ENCODE measurements at regions not wholly inside any gene's neighbourhood (a gene's known extent, or its start where the extent isn't known, plus 50 kb on each side); places are given as distances from the start of the nearest gene placed in this dataset.

DNA sequence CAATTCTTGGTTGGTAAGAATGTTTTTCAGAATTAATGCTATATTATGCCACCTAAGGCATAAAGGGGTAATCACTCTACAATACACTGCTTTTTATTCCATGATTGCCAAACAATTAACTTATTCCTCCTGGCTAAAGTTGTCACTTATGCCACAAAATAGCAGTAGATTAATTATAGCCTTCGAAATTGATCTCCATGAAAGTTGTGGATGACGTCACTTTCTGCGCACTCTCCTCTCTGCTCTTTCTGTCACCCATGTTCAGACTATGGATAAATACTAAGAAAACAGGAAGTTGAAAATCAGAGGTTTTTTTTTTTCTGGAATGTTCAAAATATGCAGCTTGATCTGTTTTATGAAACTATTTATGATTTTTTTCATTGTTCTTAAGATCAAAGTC, 790.1 kb upstream of the CNTN5 start:
- DNase-seq = no peak
- no peak overlapping the region for H3K4me2 ChIP-seq
- ChIA-PET CTCF (no interaction called here), POLR2A (ENCODE audit: unreplicated experiment) (no interaction called here)
- H4K20me1 ChIP-seq (ENCODE audit: insufficient read depth) = no peaks in the 10 kb centered on the region
- H3K4me1 ChIP-seq (replicated peaks; ENCODE audit: insufficient read depth) = no peaks in the 10 kb centered on the region
- H3K9me3 ChIP-seq (ENCODE audit: insufficient read depth, low read depth) = no peaks in the 10 kb centered on the region; the same call in 1 of the 2 replicates
- no peaks in the 10 kb centered on the region for H3K36me3 ChIP-seq (ENCODE audit: low read depth)
- H3K4me3 ChIP-seq = no peak overlapping the region
- H3K27ac ChIP-seq = no peak overlapping the region
- no peaks in the 10 kb centered on the region for H3F3A ChIP-seq (ENCODE audit: insufficient read depth, low read depth)
- intact Hi-C loops (cut with micrococcal nuclease; ENCODE audit: unreplicated experiment) = no loop called here
- H3K9me2 ChIP-seq (ENCODE audit: insufficient read depth) = no peaks in the 10 kb centered on the region
- H3K79me2 ChIP-seq (ENCODE audit: low read depth) = no peaks in the 10 kb centered on the region
- no peaks in the 10 kb centered on the region for H3K27me3 ChIP-seq (ENCODE audit: insufficient read depth, low read depth)
- BruUV-seq (replicated peaks) = no TSS peak
- TF ChIP-seq, protein P1, sequence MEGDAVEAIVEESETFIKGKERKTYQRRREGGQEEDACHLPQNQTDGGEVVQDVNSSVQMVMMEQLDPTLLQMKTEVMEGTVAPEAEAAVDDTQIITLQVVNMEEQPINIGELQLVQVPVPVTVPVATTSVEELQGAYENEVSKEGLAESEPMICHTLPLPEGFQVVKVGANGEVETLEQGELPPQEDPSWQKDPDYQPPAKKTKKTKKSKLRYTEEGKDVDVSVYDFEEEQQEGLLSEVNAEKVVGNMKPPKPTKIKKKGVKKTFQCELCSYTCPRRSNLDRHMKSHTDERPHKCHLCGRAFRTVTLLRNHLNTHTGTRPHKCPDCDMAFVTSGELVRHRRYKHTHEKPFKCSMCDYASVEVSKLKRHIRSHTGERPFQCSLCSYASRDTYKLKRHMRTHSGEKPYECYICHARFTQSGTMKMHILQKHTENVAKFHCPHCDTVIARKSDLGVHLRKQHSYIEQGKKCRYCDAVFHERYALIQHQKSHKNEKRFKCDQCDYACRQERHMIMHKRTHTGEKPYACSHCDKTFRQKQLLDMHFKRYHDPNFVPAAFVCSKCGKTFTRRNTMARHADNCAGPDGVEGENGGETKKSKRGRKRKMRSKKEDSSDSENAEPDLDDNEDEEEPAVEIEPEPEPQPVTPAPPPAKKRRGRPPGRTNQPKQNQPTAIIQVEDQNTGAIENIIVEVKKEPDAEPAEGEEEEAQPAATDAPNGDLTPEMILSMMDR (conservative IDR thresholded peaks at IDR 0.05) = no peak
- TF ChIP-seq EZH2 (IDR thresholded peaks at IDR 0.05; ENCODE audit: low read depth) = no peak
- no peak overlapping the region for H2AFZ ChIP-seq

DNA sequence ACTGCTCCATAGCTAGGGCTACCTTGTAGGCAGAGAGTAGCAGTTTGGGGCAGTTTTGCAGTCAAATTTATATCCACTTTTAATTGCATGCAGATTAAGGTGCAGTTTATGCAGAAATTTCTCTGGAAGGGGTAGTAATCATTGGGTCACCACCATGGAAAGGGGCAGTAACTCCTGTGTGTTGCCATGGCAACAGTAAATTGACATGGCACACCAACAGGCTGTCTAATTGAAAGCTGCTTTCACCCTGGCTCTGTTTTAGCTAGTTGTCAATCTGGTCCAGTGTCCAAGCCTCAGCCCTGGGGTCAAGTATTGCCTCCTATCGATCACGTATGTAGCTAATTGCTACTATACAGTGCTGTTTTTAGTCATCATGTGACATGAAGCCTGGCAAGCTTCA, 786.1 kb upstream of the CNTN5 start:
- Histone ChIP-seq H2AFZ (no peak overlapping the region), H3K4me2 (no peak overlapping the region), H3F3A (ENCODE audit: insufficient read depth, low read depth) (no peaks in the 10 kb centered on the region), H4K20me1 (ENCODE audit: insufficient read depth) (no peaks in the 10 kb centered on the region), H3K36me3 (ENCODE audit: low read depth) (no peaks in the 10 kb centered on the region), H3K9me2 (ENCODE audit: insufficient read depth) (no peaks in the 10 kb centered on the region), H3K4me1 (replicated peaks; ENCODE audit: insufficient read depth) (no peaks in the 10 kb centered on the region), H3K4me3 (no peak overlapping the region), H3K27ac (no peak overlapping the region), H3K9me3 (ENCODE audit: insufficient read depth, low read depth) (no peaks in the 10 kb centered on the region), H3K79me2 (ENCODE audit: low read depth) (no peaks in the 10 kb centered on the region), H3K27me3 (ENCODE audit: insufficient read depth, low read depth) (no peaks in the 10 kb centered on the region)
- no TSS peak for BruUV-seq (replicated peaks)
- DNase-seq = no peak
- intact Hi-C loops (cut with micrococcal nuclease; ENCODE audit: unreplicated experiment) = no loop called here
- ChIA-PET POLR2A (ENCODE audit: unreplicated experiment) (no interaction called here), CTCF (no interaction called here)
- TF ChIP-seq, protein P1 (conservative IDR thresholded peaks at IDR 0.05) = no peak
- TF ChIP-seq EZH2 (IDR thresholded peaks at IDR 0.05; ENCODE audit: low read depth) = no peak

DNA sequence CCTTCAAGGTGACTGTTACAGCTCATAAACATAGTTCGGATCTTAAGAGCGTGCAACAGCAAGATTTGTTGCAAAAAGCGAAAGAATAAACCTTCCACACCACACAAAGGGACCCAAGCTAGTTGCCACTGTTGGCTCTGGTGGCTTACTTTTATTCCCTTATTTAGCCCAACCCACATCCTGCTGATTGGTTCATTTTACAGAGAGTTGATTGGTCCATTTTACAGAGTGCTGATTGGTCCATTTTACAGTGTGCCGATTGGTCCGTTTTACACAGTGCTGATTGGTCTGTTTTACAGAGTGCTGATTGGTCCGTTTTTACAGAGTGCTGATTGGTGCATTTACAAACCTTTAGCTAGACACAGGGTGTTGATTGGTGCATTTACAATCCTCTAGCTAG, 776.9 kb upstream of the CNTN5 start:
- H3K4me3 ChIP-seq = no peak overlapping the region
- no peaks in the 10 kb centered on the region for H3F3A ChIP-seq (ENCODE audit: insufficient read depth, low read depth)
- DNase-seq = no peak
- no peaks in the 10 kb centered on the region for H3K36me3 ChIP-seq (ENCODE audit: low read depth)
- no peaks in the 10 kb centered on the region for H3K27me3 ChIP-seq (ENCODE audit: insufficient read depth, low read depth)
- no peak overlapping the region for H3K4me2 ChIP-seq
- intact Hi-C loops (cut with micrococcal nuclease; ENCODE audit: unreplicated experiment) = no loop called here
- H3K79me2 ChIP-seq (ENCODE audit: low read depth) = no peaks in the 10 kb centered on the region
- 0 out of 2 replicates have a peak, but pooled peaks cover 3% of the 10 kb centered on the region for H3K9me3 ChIP-seq (ENCODE audit: insufficient read depth, low read depth)
- CTCF ChIA-PET = no interaction called here
- no peaks in the 10 kb centered on the region for H3K9me2 ChIP-seq (ENCODE audit: insufficient read depth)
- H3K27ac ChIP-seq = no peak overlapping the region
- no peak for TF ChIP-seq EZH2 (IDR thresholded peaks at IDR 0.05; ENCODE audit: low read depth)
- TF ChIP-seq, protein P1 (conservative IDR thresholded peaks at IDR 0.05) = no peak
- BruUV-seq (replicated peaks) = no TSS peak
- no peaks in the 10 kb centered on the region for H4K20me1 ChIP-seq (ENCODE audit: insufficient read depth)
- no peaks in the 10 kb centered on the region for H3K4me1 ChIP-seq (replicated peaks; ENCODE audit: insufficient read depth)
- peak overlapping the region; percentile 41; the same call in 1 of the 2 replicates for H2AFZ ChIP-seq
- POLR2A ChIA-PET (ENCODE audit: unreplicated experiment) = no interaction called here

All from PC-9 (cell line).